B cell (primary cell): ENCODE measurements at regions not wholly inside any gene's neighbourhood (a gene's known extent, or its start where the extent isn't known, plus 50 kb on each side); places are given as distances from the start of the nearest gene placed in this dataset.

Experiments
- ATAC-seq: fragments of 200-7000 bp; cut with Tn5 transposase; one replicate; pipeline ENCODE4 v1.10.0; 2021; ENCODE audit warnings: low read depth, mild to moderate bottlenecking, moderate number of reproducible peaks, moderate library complexity
- CTCF ChIA-PET: fragments of 350-600 bp; sonication (Branson Sonifier 250); formaldehyde crosslinking; loops from one replicate; lab custom pipeline; 2021; ENCODE audit warnings: antibody characterized with exemption, inconsistent platforms; lab: Charles Lee
- POLR2A ChIA-PET: fragments of 350-600 bp; sonication (Branson Sonifier 250); formaldehyde crosslinking; loops from one replicate; lab custom pipeline; 2021; ENCODE audit warnings: antibody characterized with exemption; lab: Charles Lee
- DNase-seq: peaks from one replicate; pipeline ENCODE4 v3.0.0; 2013
- H2AFZ ChIP-seq: 2 replicates; pipeline ENCODE4 v1.6.1; 2012; ENCODE audit warnings: mild to moderate bottlenecking, low read depth, low read length; ENCODE audit not compliant: insufficient read depth, poor library complexity, severe bottlenecking
- H3K27ac ChIP-seq, 2 donors: 1 replicate in 1 of 2; 2 replicates in 1 of 2; pipeline ENCODE4 v1.5.1; 2012 to 2013; ENCODE audit warnings: low read length in 2 of 2, mild to moderate bottlenecking in 2 of 2, moderate library complexity in 1 of 2
- H3K27me3 ChIP-seq, 4 experiments: fragments of 200-600 bp in 1 of 4; sonication (generic) in 1 of 4; replicated peaks in 1 of 4; 1 replicate in 2 of 4; 2 replicates in 2 of 4; pipeline versions ENCODE4 v1.6.1 to v1.7.0; 2013 to 2016; ENCODE audit warnings: low read length in 3 of 4, mild to moderate bottlenecking in 2 of 4, mixed read lengths in 1 of 4, moderate library complexity in 1 of 4; ENCODE audit not compliant: insufficient read depth in 4 of 4, control insufficient read depth in 3 of 4; ENCODE audit errors: control extremely low read depth in 1 of 4
- H3K36me3 ChIP-seq, 2 experiments: replicated peaks in 1 of 2; 1 replicate in 1 of 2; 2 replicates in 1 of 2; pipeline versions ENCODE4 v1.6.1 to v1.7.1; 2013; ENCODE audit warnings: low read length in 1 of 2; ENCODE audit not compliant: insufficient read depth in 2 of 2, control insufficient read depth in 1 of 2; ENCODE audit errors: control extremely low read depth in 1 of 2, extremely low read depth in 1 of 2
- H3K4me1 ChIP-seq, 2 donors: fragments of 200-600 bp in 1 of 2; sonication (generic) in 1 of 2; 1 replicate in 1 of 2; 2 replicates in 1 of 2; pipeline versions ENCODE4 v1.5.1 to v1.6.1; 2013 to 2017; ENCODE audit warnings: low read length in 2 of 2; ENCODE audit not compliant: control insufficient read depth in 2 of 2, insufficient read depth in 2 of 2
- H3K4me2 ChIP-seq: replicated peaks from 2 replicates; pipeline ENCODE3; 2012; ENCODE audit warnings: mild to moderate bottlenecking, low read depth, low read length; ENCODE audit not compliant: poor library complexity, severe bottlenecking
- H3K4me3 ChIP-seq, 5 experiments: fragments of 200-600 bp in 1 of 5; sonication (generic) in 1 of 5; 1 replicate in 3 of 5; 2 replicates in 2 of 5; pipeline versions ENCODE4 v1.5.1 to v1.7.0; 2011 to 2016; ENCODE audit warnings: low read length in 4 of 5, mild to moderate bottlenecking in 4 of 5, low read depth in 2 of 5, control low read depth in 1 of 5, moderate library complexity in 1 of 5; ENCODE audit not compliant: insufficient read depth in 1 of 5; ENCODE audit errors: control extremely low read depth in 1 of 5, extremely low read depth in 1 of 5
- H3K79me2 ChIP-seq: fragments of 200-600 bp; sonication (generic); one replicate; pipeline ENCODE4 v1.6.0; 2016; ENCODE audit warnings: low read length; ENCODE audit not compliant: control insufficient read depth, insufficient read depth
- H3K9ac ChIP-seq: fragments of 200-600 bp; sonication (generic); 2 replicates; pipeline ENCODE4 v1.6.1; 2017; ENCODE audit warnings: mild to moderate bottlenecking, low read length, moderate library complexity
- H3K9me3 ChIP-seq, 3 donors: one replicate each; pipeline versions ENCODE4 v1.6.1 to v1.7.1; 2013; ENCODE audit warnings: low read length in 2 of 3; ENCODE audit not compliant: control insufficient read depth in 2 of 3, insufficient read depth in 1 of 3; ENCODE audit errors: control extremely low read depth in 1 of 3
- H4K20me1 ChIP-seq: 2 replicates; pipeline ENCODE4 v1.6.0; 2012; ENCODE audit warnings: mild to moderate bottlenecking, low read length; ENCODE audit not compliant: insufficient read depth, control insufficient read depth, poor library complexity, severe bottlenecking
- H3K27ac Mint-ChIP-seq: one replicate; pipeline ENCODE4 v1.8.0; 2021; ENCODE audit warnings: mixed read lengths
- H3K27me3 Mint-ChIP-seq: one replicate; pipeline ENCODE4 v1.8.0; 2021; ENCODE audit warnings: mixed read lengths
- H3K4me1 Mint-ChIP-seq: one replicate; pipeline ENCODE4 v1.8.0; 2021; ENCODE audit warnings: mixed read lengths
- H3K4me3 Mint-ChIP-seq: one replicate; pipeline ENCODE4 v1.8.0; 2021; ENCODE audit warnings: mixed read lengths
- H3K9me3 Mint-ChIP-seq: one replicate; pipeline ENCODE4 v1.8.0; 2022; ENCODE audit warnings: mixed read lengths; ENCODE audit not compliant: insufficient read depth
- EZH2 ChIP-seq: IDR thresholded peaks from 2 replicates; pipeline ENCODE4 v1.6.1; 2012; ENCODE audit warnings: borderline replicate concordance, low read depth, mild to moderate bottlenecking, moderate library complexity, low read length; ENCODE audit not compliant: insufficient read depth, poor library complexity, severe bottlenecking
- WGBS: methylation state at CpG from one replicate; pipeline ENCODE4 v1.1.5; 2013; ENCODE audit warnings: missing lambda C conversion rate; ENCODE audit not compliant: insufficient coverage; 5-methylcytosine and 5-hydroxymethylcytosine counted together
- intact Hi-C: fragments of 100-400 bp; cut with micrococcal nuclease; formaldehyde crosslinking; loops from one replicate; pipeline ENCODE4 v1.10.0; 2022
- TF ChIP-seq, protein P1 (sequence below): fragments of 200-600 bp; IDR thresholded peaks from one replicate; pipeline ENCODE4 v1.8.0; 2022; ENCODE audit warnings: antibody characterized with exemption, mild to moderate bottlenecking

DNA sequence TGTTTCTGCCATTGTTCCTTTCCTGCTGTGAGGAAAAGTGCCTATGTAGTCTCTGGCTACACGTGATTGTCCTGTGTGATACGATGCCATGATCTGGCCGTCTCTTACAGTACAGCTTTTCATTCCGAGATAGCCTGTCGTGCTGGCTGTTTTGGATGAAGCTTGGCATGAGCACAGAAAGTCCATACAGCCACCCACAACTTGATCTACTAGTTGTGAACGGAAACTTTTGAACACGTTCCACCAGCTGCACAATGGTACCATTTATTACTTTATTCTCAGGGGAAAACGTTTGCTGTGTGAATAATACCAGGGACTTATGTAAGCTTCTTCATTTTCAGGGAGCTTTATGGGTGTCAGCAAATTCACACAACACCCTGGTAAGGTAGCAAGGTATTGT, 217.6 kb upstream of the ANKRD55 start:
- DNase-seq, result no peak
- Mint-ChIP-seq H3K9me3 (no peaks in the 10 kb centered on the region), H3K27ac (no peak overlapping the region), H3K4me3 (no peak overlapping the region), H3K27me3 (no peaks in the 10 kb centered on the region), H3K4me1 (peaks cover 13% of the 10 kb centered on the region)
- Histone ChIP-seq H3K27me3 (no peaks in the 10 kb centered on the region), H3K27ac (no peak overlapping the region), H3K9ac (no peak overlapping the region), H3K4me2 (no peak overlapping the region), H3K4me3 (no peak overlapping the region), H3K79me2 (no peaks in the 10 kb centered on the region), H3K9me3 (peaks cover 0 to 4% (median 0%) of the 10 kb centered on the region in 3 donors), H3K36me3 (no peaks in the 10 kb centered on the region), H2AFZ (no peak overlapping the region), H4K20me1 (no peaks in the 10 kb centered on the region), H3K4me1 (peaks cover 7 to 9% of the 10 kb centered on the region in 2 donors)
- ChIA-PET CTCF (interaction anchor here (1.4 kb wide), 1 partner anchor 388 kb away, joined by 5 read pairs; no protein-coding TSS in a partner anchor), POLR2A (no interaction called here)
- TF ChIP-seq, protein P1, sequence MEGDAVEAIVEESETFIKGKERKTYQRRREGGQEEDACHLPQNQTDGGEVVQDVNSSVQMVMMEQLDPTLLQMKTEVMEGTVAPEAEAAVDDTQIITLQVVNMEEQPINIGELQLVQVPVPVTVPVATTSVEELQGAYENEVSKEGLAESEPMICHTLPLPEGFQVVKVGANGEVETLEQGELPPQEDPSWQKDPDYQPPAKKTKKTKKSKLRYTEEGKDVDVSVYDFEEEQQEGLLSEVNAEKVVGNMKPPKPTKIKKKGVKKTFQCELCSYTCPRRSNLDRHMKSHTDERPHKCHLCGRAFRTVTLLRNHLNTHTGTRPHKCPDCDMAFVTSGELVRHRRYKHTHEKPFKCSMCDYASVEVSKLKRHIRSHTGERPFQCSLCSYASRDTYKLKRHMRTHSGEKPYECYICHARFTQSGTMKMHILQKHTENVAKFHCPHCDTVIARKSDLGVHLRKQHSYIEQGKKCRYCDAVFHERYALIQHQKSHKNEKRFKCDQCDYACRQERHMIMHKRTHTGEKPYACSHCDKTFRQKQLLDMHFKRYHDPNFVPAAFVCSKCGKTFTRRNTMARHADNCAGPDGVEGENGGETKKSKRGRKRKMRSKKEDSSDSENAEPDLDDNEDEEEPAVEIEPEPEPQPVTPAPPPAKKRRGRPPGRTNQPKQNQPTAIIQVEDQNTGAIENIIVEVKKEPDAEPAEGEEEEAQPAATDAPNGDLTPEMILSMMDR, result no peak
- TF ChIP-seq EZH2, result no peak
- intact Hi-C loops, result no loop called here
- 95% methylated on average over 4 of the region's 8 CpGs for WGBS
- no peak for ATAC-seq

DNA sequence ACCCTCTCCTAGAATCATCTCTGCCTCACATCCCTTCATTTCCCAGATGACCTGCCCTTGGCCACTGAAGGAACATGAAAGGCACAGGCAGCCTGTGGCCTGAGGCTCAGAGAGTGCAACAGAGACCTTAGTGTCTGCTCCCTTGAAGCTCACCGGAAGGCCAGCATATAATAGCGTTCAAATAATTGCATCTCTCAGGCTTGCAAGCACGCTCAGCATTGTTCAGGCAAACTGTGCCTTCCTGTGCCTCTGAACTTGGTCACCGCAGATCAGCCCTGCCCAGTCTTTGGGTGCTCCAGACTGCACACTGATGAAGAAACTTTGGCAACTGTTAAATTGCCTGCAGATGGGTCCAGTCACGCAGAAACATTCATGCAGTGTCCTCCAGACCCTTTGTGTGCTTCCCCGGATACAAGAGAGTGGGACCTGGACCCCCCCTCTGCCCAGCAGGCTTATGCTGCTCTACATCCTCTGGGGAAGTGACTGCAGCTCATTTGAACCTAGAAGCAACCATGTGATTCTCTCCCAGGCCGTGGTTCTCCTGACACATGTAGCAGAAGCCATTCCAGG, 216.0 kb upstream of the ANKRD55 start:
- Mint-ChIP-seq H3K4me3 (no peak overlapping the region), H3K27ac (no peak overlapping the region), H3K27me3 (no peaks in the 10 kb centered on the region), H3K9me3 (no peaks in the 10 kb centered on the region), H3K4me1 (peaks cover 13% of the 10 kb centered on the region)
- no peak overlapping the region for H3K9ac ChIP-seq
- ChIA-PET CTCF (no interaction called here), POLR2A (no interaction called here)
- no peak overlapping the region for H3K27ac ChIP-seq
- no peaks in the 10 kb centered on the region for H3K36me3 ChIP-seq
- H4K20me1 ChIP-seq, result no peaks in the 10 kb centered on the region
- DNase-seq (no peak), ATAC-seq (no peak)
- WGBS, result 96% methylated on average over 7 of the region's 7 CpGs
- TF ChIP-seq, protein P1, result no peak
- TF ChIP-seq EZH2, result no peak
- peaks cover 0 to 4% (median 0%) of the 10 kb centered on the region in 3 donors for H3K9me3 ChIP-seq
- no peak overlapping the region for H3K4me2 ChIP-seq
- intact Hi-C loops, result no loop called here
- H3K79me2 ChIP-seq, result no peaks in the 10 kb centered on the region
- H2AFZ ChIP-seq, result no peak overlapping the region
- no peak overlapping the region for H3K4me3 ChIP-seq
- no peaks in the 10 kb centered on the region for H3K27me3 ChIP-seq
- peaks cover 7 to 9% of the 10 kb centered on the region in 2 donors for H3K4me1 ChIP-seq
